ENCODE measurements at regions not wholly inside any gene's neighbourhood (a gene's known extent, or its start where the extent isn't known, plus 50 kb on each side); places are given as distances from the start of the nearest gene placed in this dataset.

- H3K27ac ChIP-seq: peak overlapping the region; percentile 14
- TF ChIP-seq ZFX (IDR thresholded peaks at IDR 0.05): no peak
- TF ChIP-seq CTCF (conservative IDR thresholded peaks at IDR 0.05): no peak
These were observed 225.4 kb downstream of the SEC14L1 start for GRCh38 chr17:77366206-77366557.

- no peak for TF ChIP-seq ZFX (IDR thresholded peaks at IDR 0.05)
- no peak for TF ChIP-seq CTCF (conservative IDR thresholded peaks at IDR 0.05)
These were observed 225.9 kb downstream of the SEC14L1 start for GRCh38 chr17:77366558-77367245.

GRCh38 chr17:77369544-77369971, 228.8 kb downstream of the SEC14L1 start:
- TF ChIP-seq CTCF (conservative IDR thresholded peaks at IDR 0.05): no peak
- no peak for TF ChIP-seq ZFX (IDR thresholded peaks at IDR 0.05)
- H3K27ac ChIP-seq: no peak overlapping the region

More at GRCh38 chr17:77366558-77367245, 225.9 kb downstream of the SEC14L1 start:
- H3K27ac ChIP-seq: peak overlapping the region; percentile 14; the same call in 1 of the 2 replicates

GRCh38 chr17:77370586-77370985, 229.8 kb downstream of the SEC14L1 start:
- TF ChIP-seq CTCF (conservative IDR thresholded peaks at IDR 0.05) (no peak), ZFX (IDR thresholded peaks at IDR 0.05) (no peak)
- no peak overlapping the region for H3K27ac ChIP-seq

- TF ChIP-seq ZFX (IDR thresholded peaks at IDR 0.05) (no peak), CTCF (conservative IDR thresholded peaks at IDR 0.05) (no peak)
These were observed 230.5 kb downstream of the SEC14L1 start for GRCh38 chr17:77371117-77371887.

GRCh38 chr17:77371888-77372443, 231.2 kb downstream of the SEC14L1 start:
- TF ChIP-seq ZFX (IDR thresholded peaks at IDR 0.05): no peak
- no peak for TF ChIP-seq CTCF (conservative IDR thresholded peaks at IDR 0.05)
- H3K27ac ChIP-seq: no peak overlapping the region; the same call in 1 of the 2 replicates

More at GRCh38 chr17:77371117-77371887, 230.5 kb downstream of the SEC14L1 start:
- no peak overlapping the region for H3K27ac ChIP-seq

Data from C4-2B (cell line).